ENCODE measurements at regions not wholly inside any gene's neighbourhood (a gene's known extent, or its start where the extent isn't known, plus 50 kb on each side); places are given as distances from the start of the nearest gene placed in this dataset.

DNA sequence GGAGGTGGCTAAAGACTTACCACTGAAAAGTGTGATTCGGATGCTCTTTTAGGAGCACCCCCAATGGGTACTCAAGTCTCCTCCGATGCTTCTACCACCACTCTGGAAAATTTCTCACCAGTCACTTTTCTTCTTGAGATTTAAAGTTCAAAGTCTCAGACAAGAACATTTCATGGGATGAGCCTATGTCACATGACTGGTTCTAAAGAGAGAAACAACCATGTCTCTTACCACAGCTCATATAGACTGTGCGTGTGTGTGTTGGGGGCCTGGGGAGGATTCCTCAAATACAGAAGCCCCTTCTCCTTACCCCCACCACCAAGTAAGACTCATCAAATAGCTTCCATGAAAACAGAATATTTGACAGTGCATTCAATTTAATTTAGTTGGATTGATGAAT, 181.7 kb upstream of the MIR17HG start:
- TF ChIP-seq, protein P1, sequence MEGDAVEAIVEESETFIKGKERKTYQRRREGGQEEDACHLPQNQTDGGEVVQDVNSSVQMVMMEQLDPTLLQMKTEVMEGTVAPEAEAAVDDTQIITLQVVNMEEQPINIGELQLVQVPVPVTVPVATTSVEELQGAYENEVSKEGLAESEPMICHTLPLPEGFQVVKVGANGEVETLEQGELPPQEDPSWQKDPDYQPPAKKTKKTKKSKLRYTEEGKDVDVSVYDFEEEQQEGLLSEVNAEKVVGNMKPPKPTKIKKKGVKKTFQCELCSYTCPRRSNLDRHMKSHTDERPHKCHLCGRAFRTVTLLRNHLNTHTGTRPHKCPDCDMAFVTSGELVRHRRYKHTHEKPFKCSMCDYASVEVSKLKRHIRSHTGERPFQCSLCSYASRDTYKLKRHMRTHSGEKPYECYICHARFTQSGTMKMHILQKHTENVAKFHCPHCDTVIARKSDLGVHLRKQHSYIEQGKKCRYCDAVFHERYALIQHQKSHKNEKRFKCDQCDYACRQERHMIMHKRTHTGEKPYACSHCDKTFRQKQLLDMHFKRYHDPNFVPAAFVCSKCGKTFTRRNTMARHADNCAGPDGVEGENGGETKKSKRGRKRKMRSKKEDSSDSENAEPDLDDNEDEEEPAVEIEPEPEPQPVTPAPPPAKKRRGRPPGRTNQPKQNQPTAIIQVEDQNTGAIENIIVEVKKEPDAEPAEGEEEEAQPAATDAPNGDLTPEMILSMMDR (IDR thresholded peaks at IDR 0.05; ENCODE audit: poor library complexity), result no peak
- TF ChIP-seq EZH2phosphoT487 (IDR thresholded peaks at IDR 0.05; ENCODE audit: low read depth, severe bottlenecking, unreplicated experiment) (no peak), EZH2 (IDR thresholded peaks at IDR 0.05; ENCODE audit: borderline replicate concordance) (no peak)
